PC-9 (cell line): ENCODE measurements at regions not wholly inside any gene's neighbourhood (a gene's known extent, or its start where the extent isn't known, plus 50 kb on each side); places are given as distances from the start of the nearest gene placed in this dataset.

Experiments used
- BruUV-seq: library from RNA; stranded (reverse); fragments of 400-500 nt; replicated peaks from 2 replicates; lab custom pipeline; 2021; lab: Mats Ljungman, UMichigan
- CTCF ChIA-PET: fragments of 300-600 bp; sonication (Branson Sonifier 250); formaldehyde crosslinking; loops from one replicate; lab custom pipeline; 2022; ENCODE audit warnings: antibody characterized with exemption; lab: Charles Lee
- POLR2A ChIA-PET: fragments of 300-600 bp; sonication (Branson Sonifier 250); formaldehyde crosslinking; loops from one replicate; lab custom pipeline; 2022; ENCODE audit warnings: antibody characterized with exemption; ENCODE audit not compliant: unreplicated experiment; lab: Charles Lee
- DNase-seq, 2 experiments: peaks; one replicate each; pipeline versions ENCODE4 v3.0.0 to v3.0.0-alpha.2; 2015 to 2022; ENCODE audit warnings: mixed read lengths in 1 of 2
- H2AFZ ChIP-seq: fragments of 200-600 bp; sonication (generic); 2 replicates; pipeline ENCODE4 v1.8.1; 2017; ENCODE audit warnings: antibody characterized with exemption
- H3F3A ChIP-seq: fragments of 200-600 bp; sonication (generic); 2 replicates; pipeline ENCODE4 v1.8.1; 2017; ENCODE audit warnings: antibody characterized with exemption, mild to moderate bottlenecking, low read depth; ENCODE audit not compliant: insufficient read depth
- H3K27ac ChIP-seq: fragments of 200-600 bp; sonication (generic); 2 replicates; pipeline ENCODE4 v1.6.1; 2016; ENCODE audit warnings: mixed run types
- H3K27me3 ChIP-seq: fragments of 200-600 bp; sonication (generic); 2 replicates; pipeline ENCODE4 v1.6.1; 2016; ENCODE audit warnings: low read depth, mixed run types; ENCODE audit not compliant: insufficient read depth
- H3K36me3 ChIP-seq: fragments of 200-600 bp; sonication (generic); 2 replicates; pipeline ENCODE4 v1.6.1; 2016; ENCODE audit warnings: low read depth, mixed run types
- H3K4me1 ChIP-seq: fragments of 200-600 bp; sonication (generic); replicated peaks from 2 replicates; pipeline ENCODE4 v1.6.1; 2016; ENCODE audit warnings: mixed run types; ENCODE audit not compliant: insufficient read depth
- H3K4me2 ChIP-seq: fragments of 200-600 bp; sonication (generic); 2 replicates; pipeline ENCODE4 v1.6.1; 2017; ENCODE audit warnings: mixed run types
- H3K4me3 ChIP-seq: fragments of 200-600 bp; sonication (generic); 2 replicates; pipeline ENCODE4 v1.6.1; 2016; ENCODE audit warnings: mixed run types
- H3K79me2 ChIP-seq: fragments of 200-600 bp; sonication (generic); 2 replicates; pipeline ENCODE4 v1.6.1; 2017; ENCODE audit warnings: low read depth, mixed run types
- H3K9me2 ChIP-seq: fragments of 200-600 bp; sonication (generic); 2 replicates; pipeline ENCODE4 v1.8.1; 2017; ENCODE audit warnings: mild to moderate bottlenecking; ENCODE audit not compliant: insufficient read depth
- H3K9me3 ChIP-seq: fragments of 200-600 bp; sonication (generic); 2 replicates; pipeline ENCODE4 v1.8.1; 2016; ENCODE audit warnings: low read depth; ENCODE audit not compliant: insufficient read depth
- H4K20me1 ChIP-seq: fragments of 200-600 bp; sonication (generic); 2 replicates; pipeline ENCODE4 v1.8.1; 2017; ENCODE audit not compliant: insufficient read depth
- CTCF ChIP-seq: fragments of 200-600 bp; sonication (generic); conservative IDR thresholded peaks from 2 replicates; pipeline ENCODE4 v1.6.1; 2017; ENCODE audit warnings: mixed run types, antibody characterized with exemption, mild to moderate bottlenecking, moderate library complexity
- EZH2 ChIP-seq: fragments of 200-600 bp; sonication (generic); IDR thresholded peaks from 2 replicates; pipeline ENCODE4 v1.8.0; 2017; ENCODE audit warnings: antibody characterized with exemption, low read depth
- intact Hi-C: fragments of 100-400 bp; cut with micrococcal nuclease; formaldehyde crosslinking; loops from one replicate; pipeline ENCODE4 v1.10.0; 2022; ENCODE audit not compliant: unreplicated experiment

DNA sequence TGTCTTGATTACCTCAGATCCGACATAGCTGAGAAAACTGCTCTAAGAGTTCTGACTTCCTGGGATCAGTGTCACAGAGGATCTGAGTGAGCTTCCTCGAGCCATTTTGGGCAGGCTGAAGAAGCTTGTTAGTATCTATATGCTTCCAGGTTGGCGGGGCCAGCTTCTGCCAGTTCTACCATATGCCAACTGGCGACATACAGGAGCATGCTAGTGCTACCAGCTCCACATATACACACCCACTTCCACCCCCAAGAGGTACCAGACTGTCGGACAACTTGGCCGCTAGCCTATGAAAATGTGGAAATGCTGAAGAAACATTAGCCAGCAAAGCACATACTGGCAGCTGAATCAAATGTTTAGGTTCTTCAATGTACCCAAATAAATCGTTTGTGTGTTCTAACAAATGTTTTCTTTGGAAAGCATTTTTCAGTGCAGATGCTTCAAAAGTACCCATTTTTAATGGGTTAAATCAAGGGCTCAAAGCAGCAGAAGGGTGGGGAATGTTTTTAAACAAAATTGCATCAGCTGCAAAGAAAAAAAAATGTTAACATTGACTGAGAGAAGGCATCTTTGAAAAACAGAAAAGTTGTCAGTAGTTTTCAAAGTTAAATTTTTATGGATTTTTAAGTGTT, 163.7 kb downstream of the KLF12 start:
- no TSS peak for BruUV-seq
- Histone ChIP-seq H3K79me2 (no peaks in the 10 kb centered on the region), H3K36me3 (no peaks in the 10 kb centered on the region), H3K4me3 (no peak overlapping the region), H3K9me2 (no peaks in the 10 kb centered on the region), H3K4me1 (no peaks in the 10 kb centered on the region), H3K9me3 (no peaks in the 10 kb centered on the region), H3K27ac (no peak overlapping the region), H3K4me2 (no peak overlapping the region), H4K20me1 (no peaks in the 10 kb centered on the region), H3K27me3 (no peaks in the 10 kb centered on the region), H2AFZ (no peak overlapping the region), H3F3A (no peaks in the 10 kb centered on the region)
- ChIA-PET POLR2A (no interaction called here), CTCF (no interaction called here)
- TF ChIP-seq CTCF, result no peak
- no peak for TF ChIP-seq EZH2
- DNase-seq, result no peak
- intact Hi-C loops, result no loop called here

DNA sequence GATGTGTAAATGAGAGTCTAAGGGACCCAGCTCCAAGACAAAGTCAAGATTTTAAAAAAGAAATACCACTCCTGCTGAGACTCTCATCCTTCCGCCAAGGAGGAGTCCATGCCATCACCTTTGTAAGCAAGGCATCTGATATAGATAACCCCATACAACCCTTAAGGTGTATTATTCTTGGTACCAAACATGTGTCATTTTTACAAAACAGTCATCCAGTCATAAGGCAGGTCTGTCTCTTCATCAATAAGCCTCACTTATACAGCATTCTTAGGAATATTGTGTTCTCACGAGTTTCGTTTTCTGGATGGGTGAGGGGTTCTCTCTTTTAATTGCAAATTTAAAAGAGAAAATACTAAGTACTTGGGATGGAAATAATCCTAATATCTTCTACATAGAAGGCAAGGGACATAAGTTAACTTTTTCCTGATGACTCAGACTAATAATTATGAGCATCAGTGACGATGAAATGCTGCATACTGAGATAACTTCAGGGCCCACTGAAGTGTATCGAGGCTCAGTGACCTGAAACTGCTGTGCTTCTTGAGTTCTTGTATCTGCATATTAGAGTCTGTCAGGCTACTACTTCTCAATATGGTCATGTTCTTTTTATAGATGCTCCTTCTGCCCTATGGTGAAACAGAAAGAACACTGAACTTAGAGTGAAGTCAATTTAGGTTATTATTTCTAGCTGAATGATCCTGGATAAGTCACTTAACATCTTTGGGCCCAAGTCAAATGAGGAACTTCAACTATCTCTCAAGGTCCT, 166.6 kb downstream of the KLF12 start:
- Histone ChIP-seq H3K9me2 (no peaks in the 10 kb centered on the region), H3K4me3 (no peak overlapping the region), H4K20me1 (no peaks in the 10 kb centered on the region), H3K27ac (no peak overlapping the region), H3K4me2 (no peak overlapping the region), H3K9me3 (no peaks in the 10 kb centered on the region), H3K36me3 (no peaks in the 10 kb centered on the region), H3K4me1 (no peaks in the 10 kb centered on the region), H2AFZ (no peak overlapping the region), H3F3A (no peaks in the 10 kb centered on the region), H3K27me3 (no peaks in the 10 kb centered on the region), H3K79me2 (no peaks in the 10 kb centered on the region)
- no TSS peak for BruUV-seq
- ChIA-PET POLR2A (no interaction called here), CTCF (no interaction called here)
- DNase-seq, result no peak
- intact Hi-C loops, result no loop called here
- TF ChIP-seq EZH2 (no peak), CTCF (no peak)

DNA sequence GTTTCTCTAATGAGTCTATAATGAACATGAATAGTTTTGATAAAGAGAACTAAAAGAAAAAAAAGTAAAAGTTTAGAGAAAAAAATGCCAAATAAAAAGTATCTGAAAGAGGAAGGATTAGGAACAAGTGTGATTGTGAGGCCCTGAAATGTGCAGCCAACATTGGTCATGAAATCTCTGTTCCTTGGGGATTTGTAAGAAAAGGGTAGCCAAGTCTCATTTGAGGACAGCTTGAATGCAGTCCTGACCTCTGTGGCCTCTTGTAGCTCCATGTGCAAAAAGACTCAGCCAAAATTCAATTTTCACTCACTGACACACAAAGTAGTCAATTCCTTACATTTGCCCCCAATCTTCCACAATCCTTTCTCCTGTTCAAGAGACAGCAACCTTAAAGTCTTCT, 167.9 kb downstream of the KLF12 start:
- Histone ChIP-seq H3K36me3 (no peaks in the 10 kb centered on the region), H3F3A (no peaks in the 10 kb centered on the region), H4K20me1 (no peaks in the 10 kb centered on the region), H3K79me2 (no peaks in the 10 kb centered on the region), H3K4me1 (no peaks in the 10 kb centered on the region), H3K4me3 (no peak overlapping the region), H3K9me3 (no peaks in the 10 kb centered on the region), H2AFZ (no peak overlapping the region), H3K9me2 (no peaks in the 10 kb centered on the region), H3K27me3 (no peaks in the 10 kb centered on the region), H3K4me2 (no peak overlapping the region), H3K27ac (no peak overlapping the region)
- TF ChIP-seq EZH2 (no peak), CTCF (no peak)
- BruUV-seq, result no TSS peak
- ChIA-PET CTCF (no interaction called here), POLR2A (interaction anchor here (0.5 kb wide), 1 partner anchor 173 kb away, joined by 8 read pairs; no protein-coding TSS in a partner anchor)
- intact Hi-C loops, result no loop called here
- DNase-seq, result no peak
